ENCODE measurements at regions not wholly inside any gene's neighbourhood (a gene's known extent, or its start where the extent isn't known, plus 50 kb on each side); places are given as distances from the start of the nearest gene placed in this dataset.

- H3K9me3 ChIP-seq: no peaks in the 10 kb centered on the region
- intact Hi-C loops (cut with DNase I): no loop called here
- H3K27me3 ChIP-seq (replicated peaks; ENCODE audit: insufficient read depth): no peaks in the 10 kb centered on the region
- WGBS: 88% methylated on average over 4 of the region's 4 CpGs
- TF ChIP-seq CTCF (IDR thresholded peaks at IDR 0.05) (no peak), POLR2A (IDR thresholded peaks at IDR 0.05) (no peak), POLR2AphosphoS5 (IDR thresholded peaks at IDR 0.05) (no peak)
- DNase-seq (ENCODE audit: low spot score): no peak
- H3K36me3 ChIP-seq: no peaks in the 10 kb centered on the region
- H3K27ac ChIP-seq: no peak overlapping the region
- no peak overlapping the region for H3K4me3 ChIP-seq
- H3K4me1 ChIP-seq (replicated peaks): no peaks in the 10 kb centered on the region
Observed at GRCh38 chr2:220000586-220000985, 373.2 kb downstream of the SLC4A3 start.

GRCh38 chr2:220001751-220002150 is 374.3 kb downstream of the SLC4A3 start:
- Histone ChIP-seq H3K36me3 (no peaks in the 10 kb centered on the region), H3K27me3 (replicated peaks; ENCODE audit: insufficient read depth) (no peaks in the 10 kb centered on the region), H3K9me3 (no peaks in the 10 kb centered on the region), H3K4me3 (no peak overlapping the region), H3K4me1 (replicated peaks) (no peaks in the 10 kb centered on the region), H3K27ac (no peak overlapping the region)
- 87% methylated on average over 3 of the region's 3 CpGs for WGBS
- TF ChIP-seq POLR2A (IDR thresholded peaks at IDR 0.05) (no peak), CTCF (IDR thresholded peaks at IDR 0.05) (no peak), POLR2AphosphoS5 (IDR thresholded peaks at IDR 0.05) (no peak)
- no peak for DNase-seq (ENCODE audit: low spot score)
- intact Hi-C loops (cut with DNase I): no loop called here

DNA sequence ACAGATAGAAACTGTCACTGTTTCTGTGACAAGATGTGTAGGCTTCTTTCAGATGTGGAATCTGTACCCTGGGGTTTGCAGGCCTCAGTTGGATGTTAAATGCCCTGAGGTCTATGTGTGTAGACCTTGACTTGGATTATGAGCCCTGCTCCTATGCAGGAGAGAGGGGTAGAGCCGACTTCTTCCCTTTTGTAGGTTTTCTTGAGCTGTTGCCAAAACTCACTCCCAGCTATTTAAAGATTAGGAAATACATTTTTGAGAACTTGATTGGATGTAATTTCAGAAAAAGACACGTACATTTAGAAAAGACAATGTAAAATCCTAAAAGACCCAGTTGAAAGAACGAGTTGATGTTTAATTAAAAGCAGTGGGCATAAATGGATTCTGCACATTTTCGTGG is 374.8 kb downstream of the SLC4A3 start:
- 75% methylated on average over 4 of the region's 4 CpGs for WGBS
- H3K27ac ChIP-seq: no peak overlapping the region

GRCh38 chr2:220002699-220003098 is 375.3 kb downstream of the SLC4A3 start:
- intact Hi-C loops (cut with DNase I): no loop called here
- WGBS: 98% methylated on average over 3 of the region's 3 CpGs

More for the DNA sequence above, 374.8 kb downstream of the SLC4A3 start:
- Histone ChIP-seq H3K4me1 (replicated peaks) (no peaks in the 10 kb centered on the region), H3K36me3 (no peaks in the 10 kb centered on the region), H3K4me3 (no peak overlapping the region), H3K9me3 (no peaks in the 10 kb centered on the region), H3K27me3 (replicated peaks; ENCODE audit: insufficient read depth) (no peaks in the 10 kb centered on the region)
- intact Hi-C loops (cut with DNase I): no loop called here
- TF ChIP-seq POLR2A (IDR thresholded peaks at IDR 0.05) (no peak), POLR2AphosphoS5 (IDR thresholded peaks at IDR 0.05) (no peak), CTCF (IDR thresholded peaks at IDR 0.05) (no peak)
- DNase-seq (ENCODE audit: low spot score): no peak

More at GRCh38 chr2:220002699-220003098, 375.3 kb downstream of the SLC4A3 start:
- Histone ChIP-seq H3K36me3 (no peaks in the 10 kb centered on the region), H3K4me1 (replicated peaks) (no peaks in the 10 kb centered on the region), H3K4me3 (no peak overlapping the region), H3K27me3 (replicated peaks; ENCODE audit: insufficient read depth) (no peaks in the 10 kb centered on the region), H3K27ac (no peak overlapping the region), H3K9me3 (no peaks in the 10 kb centered on the region)
- TF ChIP-seq POLR2AphosphoS5 (IDR thresholded peaks at IDR 0.05) (no peak), POLR2A (IDR thresholded peaks at IDR 0.05) (no peak), CTCF (IDR thresholded peaks at IDR 0.05) (no peak)
- no peak for DNase-seq (ENCODE audit: low spot score)
